A549 (cell line): ENCODE measurements at regions not wholly inside any gene's neighbourhood (a gene's known extent, or its start where the extent isn't known, plus 50 kb on each side); places are given as distances from the start of the nearest gene placed in this dataset.

Experiments
- ATAC-seq, 2 experiments: fragments of 200-7000 bp in 1 of 2; fragments of >200 bp in 1 of 2; cut with Nextera tagmentation in 1 of 2; cut with Tn5 transposase in 1 of 2; 3 replicates each; pipeline versions ENCODE4 v1.8.0 to v1.9.1; 2018 to 2020; ENCODE audit warnings: mild to moderate bottlenecking in 1 of 2, moderate library complexity in 1 of 2
- CTCF ChIA-PET: fragments of 300-600 bp; sonication (Branson Sonifier 250); formaldehyde crosslinking; extraction: SDS; loops from one replicate; lab custom pipeline; 2021; ENCODE audit warnings: antibody characterized with exemption, inconsistent platforms; lab: Yijun Ruan, JAX
- POLR2A ChIA-PET: fragments of 350-600 bp; formaldehyde crosslinking; extraction: SDS; loops from one replicate; lab custom pipeline; 2021; ENCODE audit warnings: antibody characterized with exemption, inconsistent platforms; lab: Yijun Ruan, JAX
- DNase-seq, 2 experiments: peaks; one replicate each; pipeline versions ENCODE4 v3.0.0 to v3.0.0-alpha.2; 2011 to 2016; ENCODE audit warnings: low read depth in 1 of 2, low spot score in 1 of 2
- FAIRE-seq: peaks from 2 replicates; lab custom pipeline; 2011; peaks lifted over from hg19 to GRCh38; lab: Jason Lieb, UNC
- H3K27ac ChIP-seq, 2 experiments: fragments of >200 bp; sonication (Bioruptor Twin); formaldehyde crosslinking; 3 replicates each; pipeline ENCODE4 v1.5.1; 2016 to 2017
- H3K4me1 ChIP-seq: fragments of >200 bp; sonication (Bioruptor Twin); formaldehyde crosslinking; 3 replicates; pipeline ENCODE4 v1.6.1; 2016
- H3K4me2 ChIP-seq: fragments of >200 bp; sonication (Bioruptor Twin); formaldehyde crosslinking; 3 replicates; pipeline ENCODE4 v1.6.1; 2016
- H3K4me3 ChIP-seq: fragments of >200 bp; sonication (Bioruptor Twin); formaldehyde crosslinking; 3 replicates; pipeline ENCODE4 v1.5.1; 2016
- H3K9me3 ChIP-seq: fragments of >200 bp; sonication (Bioruptor Twin); formaldehyde crosslinking; 3 replicates; pipeline ENCODE4 v1.6.1; 2016
- BHLHE40 ChIP-seq: IDR thresholded peaks from 2 replicates; pipeline ENCODE4 v1.6.1; 2012; ENCODE audit warnings: low read depth, low read length, inconsistent platforms
- CBX2 ChIP-seq: fragments of 200-600 bp; sonication (generic); IDR thresholded peaks from 2 replicates; pipeline ENCODE4 v1.6.1; 2016; ENCODE audit warnings: low read depth, mild to moderate bottlenecking, borderline replicate concordance
- CHD2 ChIP-seq: fragments of 150-350 bp; IDR thresholded peaks from 2 replicates; pipeline ENCODE4 v1.6.1; 2014; ENCODE audit warnings: low read length; ENCODE audit not compliant: partially characterized antibody
- E2F6 ChIP-seq: IDR thresholded peaks from 2 replicates; pipeline ENCODE4 v1.6.1; 2012; ENCODE audit warnings: low read depth, borderline replicate concordance
- EHMT2 ChIP-seq: fragments of 200-600 bp; sonication (generic); IDR thresholded peaks from 2 replicates; pipeline ENCODE4 v1.6.1; 2016; ENCODE audit warnings: antibody characterized with exemption, low read depth, mild to moderate bottlenecking, moderate library complexity
- FOXS1 ChIP-seq: fragments of 250-450 bp; sonication (Bioruptor Pico); IDR thresholded peaks from 2 replicates; pipeline ENCODE4 v1.5.0; 2020; ENCODE audit warnings: mild to moderate bottlenecking, moderate library complexity
- GATA3 ChIP-seq: IDR thresholded peaks from 2 replicates; pipeline ENCODE4 v1.6.1; 2012; ENCODE audit warnings: borderline replicate concordance
- HEYL ChIP-seq: fragments of 250-450 bp; sonication (Bioruptor Pico); IDR thresholded peaks from 2 replicates; pipeline ENCODE4 v1.8.0; 2021; ENCODE audit warnings: mild to moderate bottlenecking, moderate library complexity
- HMGXB4 ChIP-seq: fragments of 250-450 bp; sonication (Bioruptor Pico); IDR thresholded peaks from 2 replicates; pipeline ENCODE4 v1.5.0; 2021; ENCODE audit warnings: mild to moderate bottlenecking, moderate library complexity, borderline replicate concordance
- HOXB5 ChIP-seq: fragments of 250-450 bp; sonication (Bioruptor Pico); IDR thresholded peaks from 2 replicates; pipeline ENCODE4 v1.5.0; 2020; ENCODE audit warnings: mild to moderate bottlenecking, moderate library complexity
- JUN ChIP-seq, 2 experiments: fragments of >200 bp; sonication (Bioruptor Twin); formaldehyde crosslinking; IDR thresholded peaks; 2 replicates in 1 of 2; 3 replicates in 1 of 2; pipeline ENCODE4 v1.6.1; 2016 to 2017
- KDM1A ChIP-seq: fragments of 200-600 bp; sonication (generic); IDR thresholded peaks from 2 replicates; pipeline ENCODE4 v1.6.1; 2016; ENCODE audit warnings: low read depth, mild to moderate bottlenecking
- KDM5A ChIP-seq: fragments of 200-600 bp; sonication (generic); IDR thresholded peaks from 2 replicates; pipeline ENCODE4 v1.6.1; 2016; ENCODE audit warnings: antibody characterized with exemption, mild to moderate bottlenecking
- MAX ChIP-seq: IDR thresholded peaks from 2 replicates; pipeline ENCODE4 v1.6.1; 2012
- MAZ ChIP-seq: fragments of 150-350 bp; IDR thresholded peaks from 2 replicates; pipeline ENCODE4 v1.6.1; 2014; ENCODE audit warnings: antibody characterized with exemption, low read depth, low read length, borderline replicate concordance
- NPAS2 ChIP-seq: fragments of 250-450 bp; sonication (Bioruptor Pico); IDR thresholded peaks from 2 replicates; pipeline ENCODE4 v1.8.0; 2022; ENCODE audit warnings: mild to moderate bottlenecking, moderate library complexity, borderline replicate concordance
- PHF8 ChIP-seq: fragments of 200-600 bp; sonication (generic); IDR thresholded peaks from 2 replicates; pipeline ENCODE4 v1.6.1; 2016; ENCODE audit warnings: low read depth, mild to moderate bottlenecking, antibody characterized with exemption, moderate library complexity, borderline replicate concordance
- POLR2A ChIP-seq: IDR thresholded peaks from 2 replicates; pipeline ENCODE4 v1.6.1; 2012; ENCODE audit warnings: mild to moderate bottlenecking, low read length
- SREBF2 ChIP-seq: fragments of 450-650 bp; IDR thresholded peaks from 2 replicates; pipeline ENCODE4 v1.6.1; 2014; ENCODE audit warnings: mild to moderate bottlenecking, moderate library complexity
- WGBS: methylation state at CpG from one replicate; pipeline ENCODE4 v1.1.6; 2017; ENCODE audit errors: missing lambda C conversion rate; 5-methylcytosine and 5-hydroxymethylcytosine counted together

GRCh38 chr3:35968043-35968622 is 328.8 kb downstream of the ARPP21 start:
- H3K9me3 ChIP-seq: no peaks in the 10 kb centered on the region
- ChIA-PET CTCF (interaction anchor here (1.0 to 1.4 kb wide), 2 partner anchors 721 to 733 kb away, joined by 3 to 4 read pairs; no protein-coding TSS in a partner anchor), POLR2A (no interaction called here)
- 55% methylated on average over 1 of the region's 1 CpG for WGBS
- no peak for TF ChIP-seq CBX2
- no peak overlapping the region for H3K27ac ChIP-seq
- H3K4me1 ChIP-seq: no peaks in the 10 kb centered on the region
- FAIRE-seq: no peak
- ATAC-seq: no peak
- H3K4me2 ChIP-seq: no peak overlapping the region
- H3K4me3 ChIP-seq: no peak overlapping the region
- DNase-seq: no peak

- FAIRE-seq (no peak), ATAC-seq (no peak), DNase-seq (no peak)
- WGBS: 72% methylated on average over 3 of the region's 3 CpGs
- no peaks in the 10 kb centered on the region for H3K4me1 ChIP-seq
- H3K27ac ChIP-seq: no peak overlapping the region
- no peak for TF ChIP-seq BHLHE40
- TF ChIP-seq FOXS1: no peak
- no peak for TF ChIP-seq MAZ
- TF ChIP-seq GATA3: no peak
- TF ChIP-seq SREBF2: no peak
- TF ChIP-seq HEYL: no peak
- TF ChIP-seq HOXB5 (CRISPR knock-in tag): no peak
- TF ChIP-seq PHF8: no peak
- no peak overlapping the region for H3K4me2 ChIP-seq
- ChIA-PET POLR2A (no interaction called here), CTCF (no interaction called here)
- no peaks in the 10 kb centered on the region for H3K9me3 ChIP-seq
- no peak overlapping the region for H3K4me3 ChIP-seq
Observed at GRCh38 chr3:35969406-35969805, 330.1 kb downstream of the ARPP21 start.

- Histone ChIP-seq H3K4me2 (no peak overlapping the region), H3K4me3 (no peak overlapping the region), H3K9me3 (no peaks in the 10 kb centered on the region)
- 74% methylated on average over 2 of the region's 2 CpGs for WGBS
- CTCF ChIA-PET: interaction anchor here (0.7 kb wide), 1 partner anchor 731 kb away, joined by 3 read pairs; no protein-coding TSS in a partner anchor
- TF ChIP-seq KDM5A (no peak), EHMT2 (no peak), MAZ (no peak), E2F6 (no peak), CHD2 (no peak), MAX (no peak), SREBF2 (no peak), NPAS2 (no peak), HMGXB4 (CRISPR knock-in tag) (no peak)
- TF ChIP-seq, all 56 proteins: peak for 0
- ATAC-seq (no peak), DNase-seq (no peak), FAIRE-seq (no peak)
- Histone ChIP-seq H3K4me1 (no peaks in the 10 kb centered on the region), H3K27ac (no peak overlapping the region)
- POLR2A ChIA-PET: no interaction called here
Observed at GRCh38 chr3:35970793-35971192, 331.5 kb downstream of the ARPP21 start.

GRCh38 chr3:35971686-35972085 is 332.4 kb downstream of the ARPP21 start:
- Histone ChIP-seq H3K4me2 (no peak overlapping the region), H3K4me1 (no peaks in the 10 kb centered on the region), H3K27ac (no peak overlapping the region), H3K9me3 (no peaks in the 10 kb centered on the region), H3K4me3 (no peak overlapping the region)
- WGBS: 29% methylated on average over 1 of the region's 1 CpG
- CTCF ChIA-PET: no interaction called here
- DNase-seq (no peak), FAIRE-seq (no peak), ATAC-seq (no peak)
- TF ChIP-seq JUN (IDR thresholded peaks at IDR 0.05): no peak
- TF ChIP-seq POLR2A: no peak
- no peak for TF ChIP-seq EHMT2
- no peak for TF ChIP-seq KDM1A
- POLR2A ChIA-PET: no interaction called here
